GM12878 (cell line): ENCODE measurements at regions not wholly inside any gene's neighbourhood (a gene's known extent, or its start where the extent isn't known, plus 50 kb on each side); places are given as distances from the start of the nearest gene placed in this dataset.

Source experiments
- ATAC-seq: fragments of 200-7000 bp; cut with Tn5 transposase; 3 replicates; pipeline ENCODE4 v1.9.1; 2020; ENCODE audit warnings: mild to moderate bottlenecking, moderate library complexity
- BruUV-seq: library from RNA; stranded (reverse); fragments of 400-500 nt; replicated peaks from 2 replicates; lab custom pipeline; 2021; lab: Mats Ljungman, UMichigan
- CTCF ChIA-PET: fragments of 300-600 bp; sonication (Branson Sonifier 250); formaldehyde crosslinking; extraction: SDS; loops from one replicate; lab custom pipeline; 2021; ENCODE audit warnings: inconsistent platforms; lab: Yijun Ruan, JAX
- POLR2A ChIA-PET: fragments of 350-600 bp; formaldehyde crosslinking; extraction: SDS; loops from one replicate; lab custom pipeline; 2021; ENCODE audit warnings: inconsistent platforms; lab: Charles Lee
- RAD21 ChIA-PET: fragments of 300-600 bp; sonication (Branson Sonifier 250); formaldehyde crosslinking; loops from one replicate; lab custom pipeline; 2023; ENCODE audit warnings: antibody characterized with exemption; ENCODE audit not compliant: unreplicated experiment; lab: Charles Lee
- SMC1A ChIA-PET: fragments of 300-600 bp; sonication (Branson Sonifier 250); formaldehyde crosslinking; loops from one replicate; lab custom pipeline; 2023; ENCODE audit not compliant: unreplicated experiment, uncharacterized antibody; lab: Charles Lee
- DNase-seq: peaks from one replicate; pipeline ENCODE4 v3.0.0-alpha.2; 2011; ENCODE audit warnings: low read depth, low spot score
- FAIRE-seq: peaks from 3 replicates; lab custom pipeline; 2011; peaks lifted over from hg19 to GRCh38; lab: Jason Lieb, UNC
- H2AFZ ChIP-seq: 2 replicates; pipeline ENCODE4 v1.6.0; 2011; ENCODE audit warnings: low read depth, low read length, control low read depth; ENCODE audit not compliant: control insufficient read depth
- H3K27ac ChIP-seq: 2 replicates; pipeline ENCODE4 v1.5.1; 2011; ENCODE audit warnings: control low read depth; ENCODE audit not compliant: control insufficient read depth, insufficient read depth
- H3K27me3 ChIP-seq, 2 experiments: replicated peaks in 1 of 2; 2 replicates each; pipeline versions ENCODE4 v1.6.0 to v1.6.1; 2011; ENCODE audit warnings: low read length in 1 of 2; ENCODE audit not compliant: control insufficient read depth in 2 of 2, insufficient read depth in 2 of 2
- H3K36me3 ChIP-seq, 2 experiments: 2 replicates each; pipeline ENCODE4 v1.5.1; 2011; ENCODE audit warnings: low read length in 1 of 2; ENCODE audit not compliant: control insufficient read depth in 2 of 2, insufficient read depth in 2 of 2
- H3K4me1 ChIP-seq: 2 replicates; pipeline ENCODE4 v1.6.1; 2011; ENCODE audit warnings: mild to moderate bottlenecking, low read length, moderate library complexity, mixed read lengths; ENCODE audit not compliant: control insufficient read depth, insufficient read depth
- H3K4me2 ChIP-seq: 2 replicates; pipeline ENCODE4 v1.6.0; 2011; ENCODE audit warnings: control low read depth; ENCODE audit not compliant: control insufficient read depth, insufficient read depth
- H3K4me3 ChIP-seq: fragments of 200-600 bp; sonication (generic); 2 replicates; pipeline ENCODE4 v1.5.1; 2016
- H3K79me2 ChIP-seq: 2 replicates; pipeline ENCODE4 v1.6.0; 2011; ENCODE audit warnings: low read length; ENCODE audit not compliant: control insufficient read depth, insufficient read depth
- H3K9ac ChIP-seq: 2 replicates; pipeline ENCODE4 v1.8.0; 2011; ENCODE audit warnings: low read length, control low read depth, mixed read lengths; ENCODE audit not compliant: control insufficient read depth, insufficient read depth
- H3K9me3 ChIP-seq: replicated peaks from 3 replicates; pipeline ENCODE4 v1.5.1; 2011; ENCODE audit warnings: mild to moderate bottlenecking, low read length; ENCODE audit not compliant: control insufficient read depth, insufficient read depth
- H4K20me1 ChIP-seq: 2 replicates; pipeline ENCODE4 v1.6.0; 2011; ENCODE audit not compliant: control insufficient read depth, insufficient read depth
- CEBPB ChIP-seq, 2 experiments: fragments of 150-350 bp in 1 of 2; IDR thresholded peaks; 2 replicates each; pipeline ENCODE4 v1.6.1; 2012 to 2014; ENCODE audit warnings: low read depth in 2 of 2, low read length in 2 of 2, borderline replicate concordance in 1 of 2, inconsistent platforms in 1 of 2
- KLF5 ChIP-seq: fragments of 450-650 bp; IDR thresholded peaks from 2 replicates; pipeline ENCODE4 v1.6.1; 2014; ENCODE audit warnings: mild to moderate bottlenecking; ENCODE audit not compliant: partially characterized antibody
- POLR2AphosphoS2 ChIP-seq: IDR thresholded peaks from 2 replicates; pipeline ENCODE4 v1.6.1; 2011; ENCODE audit warnings: low read depth, mild to moderate bottlenecking, low read length, improper control_type of control experiment, moderate library complexity
- STAT1 ChIP-seq: fragments of 450-650 bp; conservative IDR thresholded peaks from 2 replicates; pipeline ENCODE4 v1.6.1; 2014; ENCODE audit warnings: antibody characterized with exemption, mild to moderate bottlenecking
- ZNF24 ChIP-seq: fragments of 450-650 bp; IDR thresholded peaks from 2 replicates; pipeline ENCODE4 v1.6.1; 2017; ENCODE audit warnings: antibody characterized with exemption, mild to moderate bottlenecking
- WGBS: methylation state at CpG from one replicate; pipeline ENCODE4 v1.1.6; 2016; ENCODE audit warnings: low lambda C conversion rate; ENCODE audit not compliant: insufficient replicate concordance, insufficient coverage; ENCODE audit errors: missing lambda C conversion rate; 5-methylcytosine and 5-hydroxymethylcytosine counted together
- in situ Hi-C: fragments of 300-500 bp; cut with MboI; formaldehyde crosslinking; loops from 9 replicates; pipeline ENCODE4 v1.14.3; 2018; ENCODE audit warnings: mixed read lengths
- intact Hi-C: fragments of 100-400 bp; cut with micrococcal nuclease; formaldehyde crosslinking; loops from one replicate; pipeline ENCODE4 v1.14.2; 2022; ENCODE audit not compliant: unreplicated experiment

DNA sequence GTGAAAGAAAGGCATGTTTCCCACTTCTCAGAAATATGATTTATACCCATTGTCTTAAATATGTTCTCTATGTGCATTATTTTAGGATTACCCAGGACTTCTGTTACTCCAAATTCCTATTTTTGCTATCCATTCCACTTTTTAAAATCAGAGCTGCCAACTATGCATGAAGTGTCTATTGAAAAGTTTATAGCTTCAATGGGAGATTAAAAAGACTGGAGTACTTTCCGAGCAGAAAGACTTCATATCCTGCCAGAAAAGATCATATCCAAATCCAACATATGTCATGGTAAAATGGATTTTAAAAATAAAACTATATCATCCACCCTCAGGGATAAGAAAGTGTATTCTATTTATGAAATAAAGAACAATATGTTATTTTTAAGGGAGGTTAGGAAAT is 212.7 kb downstream of the COL12A1 start:
- ChIA-PET RAD21 (no interaction called here), CTCF (no interaction called here), POLR2A (no interaction called here), SMC1A (interaction anchor here (1.1 to 1.2 kb wide), 3 partner anchors 9 to 649 kb away, joined by 3 to 4 read pairs (median 4); no protein-coding TSS in a partner anchor)
- WGBS = 32% methylated on average over 1 of the region's 1 CpG
- no peaks in the 10 kb centered on the region for H3K36me3 ChIP-seq
- H3K27me3 ChIP-seq = no peaks in the 10 kb centered on the region
- no peak overlapping the region for H3K27ac ChIP-seq
- no peaks in the 10 kb centered on the region for H3K9me3 ChIP-seq
- H3K4me2 ChIP-seq = no peak overlapping the region
- intact Hi-C loops (loop anchor here (5.0 kb wide), 1 partner anchor 586 kb away; no protein-coding TSS in a partner anchor), in situ Hi-C loops (no loop called here)
- H2AFZ ChIP-seq = no peak overlapping the region
- ATAC-seq = no peak
- BruUV-seq = no TSS peak
- H3K9ac ChIP-seq = no peak overlapping the region
- no peaks in the 10 kb centered on the region for H3K4me1 ChIP-seq
- no peak for FAIRE-seq
- no peak for DNase-seq
- TF ChIP-seq CEBPB (IDR thresholded peaks at IDR 0.05; ENCODE audit: borderline replicate concordance in 1 of 2, low read depth in 2 of 2, low read length in 2 of 2) = no peak
- no peak for TF ChIP-seq STAT1
- TF ChIP-seq ZNF24 = no peak
- H3K79me2 ChIP-seq = no peaks in the 10 kb centered on the region
- H3K4me3 ChIP-seq = no peak overlapping the region
- H4K20me1 ChIP-seq = no peaks in the 10 kb centered on the region

DNA sequence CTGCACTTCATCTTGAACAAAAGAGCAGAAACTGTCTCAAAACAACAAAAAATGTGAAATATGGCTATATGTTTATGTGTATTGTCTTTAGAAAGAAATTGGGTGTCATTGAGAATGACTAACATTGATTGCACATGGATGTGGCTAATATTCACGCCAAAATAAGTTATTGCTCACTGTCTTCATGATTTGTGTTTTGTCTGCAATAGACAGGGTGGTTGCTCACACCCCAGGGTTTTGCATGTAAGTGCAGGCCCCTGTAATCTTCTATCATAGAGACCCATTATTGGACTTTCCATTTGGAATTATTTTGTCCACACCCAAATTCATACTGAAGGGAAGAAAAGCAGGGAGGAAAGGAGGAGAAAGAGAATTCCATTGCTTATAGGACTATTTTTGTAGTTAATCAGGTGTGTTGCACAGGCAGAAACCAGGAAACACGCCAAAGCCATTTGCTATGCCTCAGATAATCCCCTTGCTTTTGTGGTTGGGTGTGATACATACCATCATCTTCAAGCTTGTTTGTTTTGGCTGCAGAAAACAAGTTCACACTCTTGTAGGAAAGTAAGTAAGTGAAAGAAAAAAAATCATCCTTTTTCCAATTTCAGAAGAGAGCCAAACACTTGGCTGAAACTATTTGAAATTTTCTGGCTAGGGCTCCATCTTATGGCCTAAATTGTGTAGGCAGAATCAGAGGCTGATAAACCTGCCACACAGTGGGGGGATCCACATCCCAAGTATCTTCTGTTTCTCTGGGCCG is 214.1 kb downstream of the COL12A1 start:
- intact Hi-C loops (loop anchor here (5.0 kb wide), 1 partner anchor 584 kb away; no protein-coding TSS in a partner anchor), in situ Hi-C loops (no loop called here)
- FAIRE-seq = no peak
- no peak overlapping the region for H3K4me3 ChIP-seq
- ChIA-PET POLR2A (no interaction called here), RAD21 (no interaction called here), CTCF (no interaction called here), SMC1A (no interaction called here)
- BruUV-seq = no TSS peak
- 8% methylated on average over 3 of the region's 3 CpGs for WGBS
- no peak overlapping the region for H3K9ac ChIP-seq
- no peaks in the 10 kb centered on the region for H3K9me3 ChIP-seq
- no peaks in the 10 kb centered on the region for H4K20me1 ChIP-seq
- no peaks in the 10 kb centered on the region for H3K36me3 ChIP-seq
- H3K79me2 ChIP-seq = no peaks in the 10 kb centered on the region
- H2AFZ ChIP-seq = no peak overlapping the region
- H3K27me3 ChIP-seq = no peaks in the 10 kb centered on the region
- H3K4me1 ChIP-seq = no peaks in the 10 kb centered on the region
- no peak overlapping the region for H3K4me2 ChIP-seq
- no peak overlapping the region for H3K27ac ChIP-seq
- no peak for TF ChIP-seq POLR2AphosphoS2
- no peak for TF ChIP-seq KLF5
- ATAC-seq = no peak
- DNase-seq = no peak
